ACC112 (cell line): ENCODE measurements at regions not wholly inside any gene's neighbourhood (a gene's known extent, or its start where the extent isn't known, plus 50 kb on each side); places are given as distances from the start of the nearest gene placed in this dataset.
"Not testable (repeated sequence)": the region's sequence is repeated elsewhere in the genome, so short reads cannot be mapped to it uniquely, and the experiment has no call there.

Experiments used
- H2AFZ ChIP-seq: fragments of 200-600 bp; sonication (generic); one replicate; pipeline ENCODE4 v1.6.0; 2017; ENCODE audit warnings: antibody characterized with exemption, low read length; ENCODE audit not compliant: unreplicated experiment
- H3K27ac ChIP-seq: fragments of 200-600 bp; sonication (generic); 2 replicates; pipeline ENCODE4 v1.5.1; 2014; ENCODE audit warnings: low read depth, mild to moderate bottlenecking, antibody characterized with exemption, low read length, moderate library complexity
- H3K27me3 ChIP-seq: fragments of 200-600 bp; sonication (generic); 2 replicates; pipeline ENCODE4 v1.6.1; 2014; ENCODE audit warnings: mild to moderate bottlenecking, antibody characterized with exemption, low read length, moderate library complexity, mixed read lengths; ENCODE audit not compliant: insufficient read depth
- H3K36me3 ChIP-seq: fragments of 200-600 bp; sonication (generic); 2 replicates; pipeline ENCODE4 v1.6.1; 2016; ENCODE audit warnings: mild to moderate bottlenecking, antibody characterized with exemption, low read length, moderate library complexity, mixed read lengths; ENCODE audit not compliant: insufficient read depth
- H3K4me1 ChIP-seq: fragments of 200-600 bp; sonication (generic); one replicate; pipeline ENCODE4 v1.6.1; 2016; ENCODE audit warnings: low read length, mixed read lengths; ENCODE audit not compliant: insufficient read depth, unreplicated experiment, control insufficient read depth
- H3K4me3 ChIP-seq: fragments of 200-600 bp; sonication (generic); 2 replicates; pipeline ENCODE4 v1.5.1; 2014; ENCODE audit warnings: mild to moderate bottlenecking, low read depth, low read length
- H3K79me2 ChIP-seq: fragments of 200-600 bp; sonication (generic); one replicate; pipeline ENCODE4 v1.6.0; 2016; ENCODE audit warnings: low read length; ENCODE audit not compliant: control insufficient read depth, unreplicated experiment, insufficient read depth

- Histone ChIP-seq H3K4me3 (no peak overlapping the region), H3K79me2 (no peaks in the 10 kb centered on the region), H3K4me1 (no peaks in the 10 kb centered on the region), H3K36me3 (peaks cover 3% of the 10 kb centered on the region; the same call in 1 of the 2 replicates), H3K27me3 (no peaks in the 10 kb centered on the region), H3K27ac (no peak overlapping the region), H2AFZ (no peak overlapping the region)
Observed at GRCh38 chr7:17085186-17085585, 203.4 kb upstream of the AGR3 start.

- Histone ChIP-seq H3K27me3 (no peaks in the 10 kb centered on the region), H3K36me3 (peaks cover 3% of the 10 kb centered on the region; the same call in 1 of the 2 replicates), H3K79me2 (no peaks in the 10 kb centered on the region), H2AFZ (no peak overlapping the region), H3K4me3 (no peak overlapping the region), H3K27ac (no peak overlapping the region), H3K4me1 (peaks cover 7% of the 10 kb centered on the region)
Observed at GRCh38 chr7:17086403-17086802, 204.6 kb upstream of the AGR3 start.

- Histone ChIP-seq H3K4me1 (peaks cover 7% of the 10 kb centered on the region), H2AFZ (no peak overlapping the region), H3K36me3 (no peaks in the 10 kb centered on the region), H3K27me3 (no peaks in the 10 kb centered on the region), H3K4me3 (no peak overlapping the region), H3K79me2 (no peaks in the 10 kb centered on the region), H3K27ac (no peak overlapping the region)
Observed at GRCh38 chr7:17090751-17091150, 207.7 kb upstream of the AHR start.

- Histone ChIP-seq H3K36me3 (no peaks in the 10 kb centered on the region), H3K27me3 (no peaks in the 10 kb centered on the region), H3K79me2 (no peaks in the 10 kb centered on the region), H3K4me3 (no peak overlapping the region), H3K27ac (no peak overlapping the region), H3K4me1 (peaks cover 7% of the 10 kb centered on the region), H2AFZ (no peak overlapping the region)
Observed at GRCh38 chr7:17093461-17093860, 205.0 kb upstream of the AHR start.

- H3K27ac ChIP-seq = no peak overlapping the region
- H3K79me2 ChIP-seq = no peaks in the 10 kb centered on the region
- no peaks in the 10 kb centered on the region for H3K27me3 ChIP-seq
- no peaks in the 10 kb centered on the region for H3K36me3 ChIP-seq
- peaks cover 13% of the 10 kb centered on the region for H3K4me1 ChIP-seq
- no peak overlapping the region for H2AFZ ChIP-seq
- no peak overlapping the region for H3K4me3 ChIP-seq
Observed at GRCh38 chr7:17094963-17095574, 203.4 kb upstream of the AHR start.

- Histone ChIP-seq H2AFZ (no peak overlapping the region), H3K27ac (no peak overlapping the region), H3K4me1 (peaks cover 10% of the 10 kb centered on the region), H3K79me2 (no peaks in the 10 kb centered on the region), H3K27me3 (no peaks in the 10 kb centered on the region), H3K36me3 (no peaks in the 10 kb centered on the region), H3K4me3 (no peak overlapping the region)
Observed at GRCh38 chr7:17095931-17096330, 202.5 kb upstream of the AHR start.

GRCh38 chr7:17097668-17098297 is 200.7 kb upstream of the AHR start:
- H3K27me3 ChIP-seq = no peaks in the 10 kb centered on the region
- H3K36me3 ChIP-seq = no peaks in the 10 kb centered on the region
- no peak overlapping the region for H3K27ac ChIP-seq
- H3K4me1 ChIP-seq = peaks cover 6% of the 10 kb centered on the region
- no peak overlapping the region for H3K4me3 ChIP-seq
- H3K79me2 ChIP-seq = no peaks in the 10 kb centered on the region
- no peak overlapping the region for H2AFZ ChIP-seq

- no peak overlapping the region for H3K27ac ChIP-seq
- peaks cover 6% of the 10 kb centered on the region for H3K4me1 ChIP-seq
- H3K36me3 ChIP-seq = no peaks in the 10 kb centered on the region
- H3K79me2 ChIP-seq = no peaks in the 10 kb centered on the region
- no peaks in the 10 kb centered on the region for H3K27me3 ChIP-seq
- no peak overlapping the region for H3K4me3 ChIP-seq
- no peak overlapping the region for H2AFZ ChIP-seq
Observed at GRCh38 chr7:17098515-17098914, 199.9 kb upstream of the AHR start.

GRCh38 chr7:17099083-17099973 is 199.1 kb upstream of the AHR start:
- Histone ChIP-seq H2AFZ (no peak overlapping the region), H3K4me3 (no peak overlapping the region), H3K27me3 (no peaks in the 10 kb centered on the region), H3K4me1 (peaks cover 6% of the 10 kb centered on the region), H3K27ac (no peak overlapping the region), H3K79me2 (no peaks in the 10 kb centered on the region), H3K36me3 (no peaks in the 10 kb centered on the region)

- H2AFZ ChIP-seq, H3K4me1 ChIP-seq, H3K27me3 ChIP-seq, H3K27ac ChIP-seq, H3K4me3 ChIP-seq, H3K36me3 ChIP-seq, H3K79me2 ChIP-seq: not testable (repeated sequence)
Observed at GRCh38 chr7:17099974-17100509, 198.4 kb upstream of the AHR start.
